Motor neuron (in vitro differentiated cells): ENCODE measurements at regions not wholly inside any gene's neighbourhood (a gene's known extent, or its start where the extent isn't known, plus 50 kb on each side); places are given as distances from the start of the nearest gene placed in this dataset.

Experiments used
- ATAC-seq, 8 experiments: fragments of 200-7000 bp; cut with Tn5 transposase; replicated peaks in 6 of 8; 2 replicates each; pipeline ENCODE4 v1.8.0; 2021; ENCODE audit warnings: mild to moderate bottlenecking in 8 of 8, moderate library complexity in 8 of 8
- H3K27ac ChIP-seq, 2 donors: fragments of 250-450 bp; sonication (Bioruptor Pico); 2 replicates each; pipeline ENCODE4 v1.9.0; 2021; ENCODE audit warnings: antibody characterized with exemption in 2 of 2, mild to moderate bottlenecking in 2 of 2, moderate library complexity in 1 of 2
- H3K4me1 ChIP-seq, 2 donors: fragments of 250-450 bp; sonication (Bioruptor Pico); replicated peaks in 1 of 2; 2 replicates each; pipeline ENCODE4 v1.6.1; 2021; ENCODE audit warnings: antibody characterized with exemption in 2 of 2, mild to moderate bottlenecking in 2 of 2, moderate library complexity in 1 of 2
- H3K4me3 ChIP-seq, 5 donors: fragments of 250-450 bp; sonication (Bioruptor Pico); 2 replicates each; pipeline ENCODE4 v1.9.0; 2021; ENCODE audit warnings: antibody characterized with exemption in 5 of 5, mild to moderate bottlenecking in 5 of 5, moderate library complexity in 4 of 5
- WGBS, 10 experiments: fragments of 450-650 bp; shearing (Covaris generic); methylation state at CpG; one replicate each; pipeline ENCODE4 v1.0.0; 2022; 5-methylcytosine and 5-hydroxymethylcytosine counted together
- in situ Hi-C, 9 experiments: fragments of 400-800 bp; cut with MboI; loops; one replicate each; pipeline ENCODE4 v1.15.0; 2021; ENCODE audit warnings: low sequenced_read_pairs in 9 of 9, low pct_unique_long_range_greater_than_20kb in 2 of 9; ENCODE audit not compliant: unreplicated experiment in 9 of 9

DNA sequence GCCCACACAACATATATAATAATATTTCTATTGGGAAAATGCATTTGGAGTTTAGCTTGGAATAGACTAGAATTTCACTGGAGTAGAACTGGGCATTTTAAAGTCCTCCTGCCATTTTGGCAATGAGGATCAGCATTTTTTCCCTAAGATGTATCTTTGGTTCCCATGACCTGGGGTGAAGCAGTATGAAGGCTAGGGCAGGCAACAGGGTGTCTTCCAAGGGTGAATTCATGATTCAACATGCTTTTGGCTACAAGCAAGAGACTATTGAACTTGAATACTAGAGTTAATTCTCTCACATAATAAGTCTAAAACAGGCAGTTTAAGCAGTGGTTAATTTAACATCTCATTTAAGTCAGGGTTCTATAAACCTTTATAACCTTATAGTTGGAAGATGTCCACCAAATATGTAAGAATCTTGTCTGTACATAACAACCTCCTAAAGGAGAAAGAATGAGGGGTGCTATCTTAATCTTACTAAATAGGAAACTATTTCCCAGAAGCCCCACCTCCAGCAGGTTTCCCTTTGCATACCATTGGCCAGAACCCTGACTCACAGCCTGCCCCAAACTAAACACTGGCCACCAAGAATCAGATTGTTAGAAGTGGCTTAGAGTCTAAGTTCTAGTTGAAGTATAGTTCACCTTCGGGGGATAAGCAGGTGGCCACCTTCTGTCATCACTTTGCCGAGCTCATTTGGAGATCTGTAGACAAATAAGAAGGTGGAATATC is 96.0 kb upstream of the PRPS1L1 start:
- Histone ChIP-seq H3K4me1 (peaks cover 0 to 14% of the 10 kb centered on the region in 2 donors), H3K4me3 (no peak overlapping the region), H3K27ac (no peak overlapping the region)
- WGBS, 10 experiments, result 60 to 100% (median 100%) methylated on average over 1 to 2 of the region's 2 CpGs; no CpG with 5 or more reads in 4 of the 10 experiments
- in situ Hi-C loops, result no loop called here
- ATAC-seq, result peak in 1 of 8 experiments; percentile 35

DNA sequence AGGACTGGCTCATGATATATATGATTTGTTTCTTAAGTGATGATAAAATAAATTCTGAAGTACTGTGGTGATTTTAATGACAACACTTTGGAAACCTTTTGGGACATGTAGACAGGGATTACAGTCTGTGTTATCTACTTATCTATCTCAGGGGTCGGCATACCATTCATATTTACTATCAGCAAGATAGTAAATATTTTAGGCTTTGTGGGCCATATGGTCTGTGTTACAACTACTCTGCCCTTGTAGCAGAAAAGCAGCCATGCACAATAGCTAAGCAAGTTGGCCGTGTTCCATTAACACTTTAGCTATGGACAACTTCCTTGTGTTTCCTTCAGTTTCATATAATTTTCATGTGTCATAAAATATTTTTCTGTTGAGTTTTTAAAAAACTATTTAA is 97.8 kb upstream of the PRPS1L1 start:
- no peak overlapping the region for H3K4me3 ChIP-seq
- 8 to 100% (median 87%) methylated on average over 1 to 2 of the region's 2 CpGs; no CpG with 5 or more reads in 2 of the 10 experiments for WGBS, 10 experiments
- H3K4me1 ChIP-seq, result peaks cover 0 to 14% of the 10 kb centered on the region in 2 donors
- no peak overlapping the region for H3K27ac ChIP-seq
- ATAC-seq, result no peak
- in situ Hi-C loops, result no loop called here

DNA sequence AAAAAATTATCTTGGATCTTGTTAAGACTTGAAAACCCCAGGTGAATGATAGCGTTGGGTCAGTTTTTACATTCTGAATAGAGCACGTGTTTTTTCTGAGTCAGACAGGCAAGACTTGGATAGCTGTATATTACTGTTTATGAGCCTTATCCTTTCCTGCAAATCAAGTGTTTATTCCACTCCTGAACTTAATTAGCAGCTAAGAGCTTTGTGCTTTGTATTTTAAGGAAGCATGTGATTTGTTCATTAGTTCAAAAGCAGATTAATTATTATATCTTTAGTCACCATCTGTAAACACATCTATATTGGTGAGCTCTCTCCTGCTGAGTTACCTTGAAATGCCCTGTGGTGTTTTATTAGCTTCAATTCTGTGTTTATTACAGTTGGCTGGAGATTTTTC is 98.6 kb upstream of the PRPS1L1 start:
- ATAC-seq, result peak in 4 of 8 experiments; percentile 31 to 85 (median 39)
- in situ Hi-C loops, result no loop called here
- 42 to 85% (median 73%) methylated on average over 2 of the region's 2 CpGs; no CpG with 5 or more reads in 2 of the 10 experiments for WGBS, 10 experiments

DNA sequence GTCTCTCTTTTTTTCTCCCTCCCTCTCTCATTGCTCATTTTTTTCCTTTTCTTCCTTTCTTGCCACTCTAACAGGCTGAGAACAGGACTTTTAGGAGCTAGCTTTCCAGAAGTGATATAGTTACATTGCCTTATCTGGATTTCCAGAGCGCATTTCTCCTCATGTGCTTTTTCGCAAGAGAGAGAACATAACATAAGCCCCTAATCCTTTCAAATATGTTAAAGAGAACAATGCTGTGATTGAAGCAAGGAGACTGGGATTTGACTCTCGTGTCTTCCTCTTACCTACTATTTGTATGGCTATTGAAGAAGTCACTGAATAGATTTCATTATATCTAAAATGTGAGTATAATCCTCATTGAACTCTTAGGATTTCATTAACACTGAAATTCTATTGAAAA is 101.2 kb upstream of the PRPS1L1 start:
- in situ Hi-C loops, result no loop called here
- Histone ChIP-seq H3K27ac (no peak overlapping the region), H3K4me3 (no peak overlapping the region), H3K4me1 (peaks cover 0 to 14% of the 10 kb centered on the region in 2 donors)
- 59 to 100% (median 82%) methylated on average over 1 to 3 of the region's 3 CpGs for WGBS, 10 experiments
- ATAC-seq, result no peak

More for the DNA sequence above, 98.6 kb upstream of the PRPS1L1 start:
- H3K27ac ChIP-seq, result no peak overlapping the region
- peaks cover 0 to 14% of the 10 kb centered on the region in 2 donors for H3K4me1 ChIP-seq
- no peak overlapping the region for H3K4me3 ChIP-seq

DNA sequence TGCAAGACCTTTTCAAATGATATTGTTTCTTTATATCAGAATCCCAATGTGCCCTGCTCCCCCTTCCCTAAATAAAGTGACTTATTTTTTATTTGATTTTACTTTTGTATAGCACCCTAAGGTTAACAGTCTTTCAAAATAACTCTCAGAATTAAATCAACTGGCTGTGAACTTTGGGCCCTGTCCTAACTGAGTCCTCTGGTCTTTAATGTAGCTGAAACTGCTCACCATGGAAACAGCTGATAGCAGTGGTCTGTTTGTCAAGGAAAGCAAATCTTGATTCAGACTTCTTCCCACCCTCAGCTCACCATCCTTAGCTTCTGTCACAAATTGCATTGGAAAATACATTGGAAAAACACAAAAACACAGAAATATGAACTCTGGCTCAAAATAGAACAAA is 105.2 kb upstream of the PRPS1L1 start:
- Histone ChIP-seq H3K27ac (no peak overlapping the region), H3K4me1 (no peaks in the 10 kb centered on the region), H3K4me3 (no peak overlapping the region)
- no peak for ATAC-seq
- in situ Hi-C loops, result no loop called here

DNA sequence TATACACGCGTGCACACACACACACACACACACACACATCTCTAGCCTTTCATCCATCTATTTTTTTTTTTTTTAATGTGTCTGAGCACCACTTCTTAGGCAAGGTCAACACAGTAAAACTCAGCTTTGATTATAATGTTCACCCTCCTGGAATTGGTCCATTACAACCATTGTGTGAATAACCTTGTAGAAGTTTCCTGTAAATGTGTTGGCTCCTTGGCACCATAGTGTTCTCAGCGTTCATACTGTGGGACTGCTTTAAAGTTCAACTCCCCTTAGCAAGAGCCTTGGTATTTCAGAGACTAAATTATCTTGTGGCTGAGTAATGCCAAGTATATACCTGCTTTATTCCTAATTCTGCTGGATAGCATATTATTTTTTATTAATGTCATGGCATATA is 106.3 kb upstream of the PRPS1L1 start:
- H3K4me1 ChIP-seq, result no peaks in the 10 kb centered on the region
- in situ Hi-C loops, result no loop called here
- peak in 1 of 8 experiments; percentile 36 for ATAC-seq
- no peak overlapping the region for H3K27ac ChIP-seq
- H3K4me3 ChIP-seq, result no peak overlapping the region
- 60 to 100% (median 80%) methylated on average over 1 to 2 of the region's 3 CpGs; no CpG with 5 or more reads in 1 of the 10 experiments for WGBS, 10 experiments

DNA sequence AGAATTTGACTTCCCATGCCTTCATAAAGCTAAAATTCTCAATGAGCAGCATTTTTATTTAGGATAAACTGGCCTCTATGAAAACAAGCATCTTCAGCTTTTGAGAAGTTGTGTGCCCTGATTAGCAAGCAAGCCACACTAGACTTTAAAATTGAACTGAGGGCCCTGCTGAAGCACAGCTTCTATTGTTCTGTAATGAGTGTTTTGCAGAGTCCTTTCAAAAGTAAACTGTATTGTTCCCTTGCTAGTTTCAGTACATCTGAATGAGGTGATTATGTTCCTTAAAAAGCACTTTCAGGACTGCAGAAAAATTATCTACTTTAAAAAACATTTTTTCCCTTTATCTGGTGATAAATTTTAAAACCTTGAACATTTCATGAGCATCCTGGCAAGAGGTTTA is 113.3 kb upstream of the PRPS1L1 start:
- H3K4me1 ChIP-seq, result peaks cover 7 to 8% of the 10 kb centered on the region in 2 donors
- no peak overlapping the region for H3K4me3 ChIP-seq
- ATAC-seq, result peak in 1 of 8 experiments; percentile 28
- peak overlapping the region in 1 of 2 donors; percentile 7 for H3K27ac ChIP-seq
- in situ Hi-C loops, result no loop called here

DNA sequence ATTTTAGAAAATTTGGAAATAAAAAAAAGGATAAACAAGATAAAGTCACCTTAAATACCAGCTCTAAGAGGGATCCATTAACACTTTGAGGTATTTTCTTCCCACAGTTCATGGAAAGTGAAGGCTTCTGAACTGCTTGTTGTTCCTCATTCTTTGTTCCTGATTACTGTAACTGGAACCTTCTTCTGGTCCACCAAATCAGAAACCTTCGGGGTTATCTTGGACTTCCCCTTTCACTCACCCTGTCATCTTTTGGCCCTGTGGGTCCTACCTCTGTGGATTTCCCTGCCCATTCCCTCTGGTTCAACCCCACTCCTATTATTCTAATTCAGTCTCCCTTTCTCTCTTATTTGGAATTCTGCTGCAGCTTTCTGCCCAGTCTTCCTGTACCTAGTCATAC is 116.5 kb upstream of the PRPS1L1 start:
- peaks cover 7 to 8% of the 10 kb centered on the region in 2 donors for H3K4me1 ChIP-seq
- ATAC-seq, result no peak
- H3K27ac ChIP-seq, result no peak overlapping the region
- in situ Hi-C loops, result no loop called here
- WGBS, 10 experiments, result 0 to 100% (median 61%) methylated on average over 1 of the region's 1 CpG
- H3K4me3 ChIP-seq, result no peak overlapping the region

DNA sequence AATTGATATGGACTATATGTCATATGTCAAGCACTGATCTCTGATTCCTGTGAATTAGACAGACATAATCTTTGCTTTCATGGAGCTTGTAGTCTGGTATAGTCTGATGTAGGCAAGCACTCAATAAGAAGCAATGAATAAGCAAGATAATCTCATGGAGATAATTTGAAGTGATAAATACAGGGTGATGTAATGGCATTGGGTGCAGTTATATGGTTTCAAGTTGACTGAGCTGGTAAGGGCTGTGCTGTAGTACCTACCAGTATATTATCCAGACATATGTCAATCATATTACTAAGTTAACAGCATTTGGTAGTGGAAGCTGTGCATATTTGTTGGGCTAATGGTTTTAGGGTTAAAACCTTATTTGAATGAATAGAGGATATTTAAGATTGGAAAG is 117.5 kb upstream of the PRPS1L1 start:
- ATAC-seq, result no peak

DNA sequence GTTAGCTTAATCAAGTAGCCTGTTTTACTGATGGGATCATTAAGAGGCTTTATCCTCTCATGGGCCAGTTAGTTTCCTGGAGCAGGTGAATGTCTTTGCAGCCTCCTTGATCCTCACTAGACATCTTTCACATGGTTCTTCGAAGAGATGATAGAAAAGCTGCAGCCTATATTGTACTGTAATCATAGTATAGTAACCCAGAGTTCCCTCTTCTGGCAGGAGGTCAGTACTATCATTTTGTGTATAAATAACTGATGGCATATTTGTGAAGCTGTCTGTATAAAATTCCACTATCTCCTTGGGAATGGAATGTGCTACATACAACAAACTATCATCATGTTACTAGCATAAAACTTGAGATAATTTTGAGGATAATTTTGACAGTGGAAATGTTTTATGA is 123.8 kb upstream of the PRPS1L1 start:
- no peaks in the 10 kb centered on the region for H3K4me1 ChIP-seq
- no peak overlapping the region for H3K4me3 ChIP-seq
- H3K27ac ChIP-seq, result no peak overlapping the region
- WGBS, 10 experiments, result 43 to 100% (median 67%) methylated on average over 1 of the region's 1 CpG; no CpG with 5 or more reads in 5 of the 10 experiments
- in situ Hi-C loops, result no loop called here
- peak in 3 of 8 experiments; percentile 37 to 71 (median 38) for ATAC-seq

More for the DNA sequence above, 117.5 kb upstream of the PRPS1L1 start:
- in situ Hi-C loops, result no loop called here
- Histone ChIP-seq H3K4me1 (peaks cover 7 to 8% of the 10 kb centered on the region in 2 donors), H3K27ac (no peak overlapping the region), H3K4me3 (no peak overlapping the region)

DNA sequence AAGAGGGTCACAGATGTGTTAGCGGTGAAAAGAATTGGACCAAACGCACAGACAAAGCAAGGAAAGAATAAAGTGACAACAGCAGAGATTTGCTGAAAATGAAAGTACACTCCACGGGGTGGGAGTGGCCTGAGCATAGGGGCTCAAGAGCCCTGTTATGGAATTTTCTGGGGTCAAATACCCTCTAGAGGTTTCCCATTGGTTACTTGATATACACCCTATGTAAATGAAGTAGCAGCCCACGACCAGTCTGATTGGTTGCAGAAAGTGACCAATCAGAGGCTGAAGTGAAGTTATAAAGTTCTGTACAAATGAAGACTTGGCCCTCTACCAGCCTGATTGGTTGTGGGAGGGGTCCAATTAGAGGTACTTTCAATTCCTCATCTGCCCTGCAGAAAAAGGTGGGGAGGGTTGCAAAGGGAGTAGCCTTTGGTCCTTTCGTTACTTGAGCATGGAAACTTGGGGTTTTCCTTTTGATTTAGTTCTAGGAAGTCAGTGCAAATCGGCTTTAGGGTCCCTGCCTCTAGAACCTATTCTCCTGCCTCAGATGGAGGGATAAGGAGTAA is 125.6 kb upstream of the PRPS1L1 start:
- WGBS, 10 experiments, result 52 to 100% (median 90%) methylated on average over 2 to 6 of the region's 6 CpGs; no CpG with 5 or more reads in 1 of the 10 experiments
- no peak overlapping the region for H3K27ac ChIP-seq
- in situ Hi-C loops, result no loop called here
- H3K4me1 ChIP-seq, result no peaks in the 10 kb centered on the region
- no peak overlapping the region for H3K4me3 ChIP-seq
- ATAC-seq, result no peak

DNA sequence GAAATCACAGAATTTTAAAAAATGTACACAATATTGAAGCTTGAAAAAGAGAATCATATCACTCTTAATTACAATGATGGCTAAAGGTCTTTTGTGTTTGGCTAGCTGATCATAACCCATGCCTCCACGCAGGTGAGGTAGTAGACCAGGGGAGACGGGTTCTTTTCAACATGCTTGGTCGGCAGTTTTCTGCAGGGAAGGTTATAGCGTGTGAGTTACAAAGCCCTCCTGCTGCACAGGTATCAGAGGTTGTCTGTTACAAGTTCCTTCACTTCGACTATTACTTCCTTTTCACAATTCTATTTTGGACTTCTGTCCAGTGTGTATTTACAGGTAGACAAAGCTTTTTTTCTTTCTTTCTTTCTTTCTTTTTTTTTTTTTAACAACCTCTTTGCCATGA is 127.1 kb upstream of the PRPS1L1 start:
- in situ Hi-C loops, result no loop called here
- Histone ChIP-seq H3K4me1 (no peaks in the 10 kb centered on the region), H3K27ac (no peak overlapping the region), H3K4me3 (no peak overlapping the region)
- 49 to 100% (median 77%) methylated on average over 1 to 5 of the region's 5 CpGs; no CpG with 5 or more reads in 2 of the 10 experiments for WGBS, 10 experiments
- ATAC-seq, result no peak

DNA sequence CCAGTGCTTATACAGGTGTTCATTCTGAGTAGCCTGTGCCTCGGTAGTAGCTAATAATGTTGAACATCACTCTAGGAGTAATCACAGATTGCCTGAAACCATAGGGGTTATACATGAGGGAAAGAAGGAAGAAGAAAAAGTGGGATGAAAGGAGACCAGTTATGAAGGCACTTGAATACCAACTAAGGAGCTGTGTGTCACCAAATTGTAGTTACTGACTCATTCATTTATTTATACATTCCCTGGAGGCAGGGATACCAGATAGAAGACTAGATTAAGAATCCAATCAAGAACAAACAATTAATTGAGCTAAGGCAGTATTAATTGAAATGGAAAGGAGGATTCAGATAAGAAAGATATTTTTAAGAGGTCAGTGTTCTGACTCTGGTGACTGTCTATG is 129.6 kb upstream of the PRPS1L1 start:
- peak in 2 of 8 experiments; percentile 38 to 55 for ATAC-seq
- in situ Hi-C loops, result no loop called here
- H3K4me3 ChIP-seq, result no peak overlapping the region
- no peaks in the 10 kb centered on the region for H3K4me1 ChIP-seq
- H3K27ac ChIP-seq, result no peak overlapping the region
- 20 to 100% (median 95%) methylated on average over 1 of the region's 1 CpG; no CpG with 5 or more reads in 6 of the 10 experiments for WGBS, 10 experiments

DNA sequence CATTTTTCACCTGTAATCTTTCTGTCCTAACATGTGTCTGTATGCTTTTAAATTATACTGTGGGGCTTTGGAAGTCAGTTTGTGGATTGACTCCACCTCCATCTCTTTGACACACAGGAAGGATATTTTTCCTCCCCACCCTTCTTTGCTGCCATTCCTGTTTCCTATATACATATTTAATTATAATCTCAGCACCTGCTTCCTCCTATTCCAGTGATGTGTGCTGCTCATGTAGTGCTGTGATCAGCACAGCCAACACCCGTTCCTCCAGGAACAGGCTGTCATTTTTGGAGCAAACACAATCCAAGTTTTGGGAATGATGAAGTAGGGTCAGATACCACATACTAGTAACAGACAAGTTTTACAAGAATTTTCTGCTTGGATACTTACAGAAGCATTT is 135.0 kb upstream of the PRPS1L1 start:
- Histone ChIP-seq H3K4me3 (no peak overlapping the region), H3K4me1 (no peaks in the 10 kb centered on the region), H3K27ac (no peak overlapping the region)
- in situ Hi-C loops, result no loop called here
- WGBS, 10 experiments, result 0 to 100% (median 24%) methylated on average over 1 of the region's 1 CpG; no CpG with 5 or more reads in 4 of the 10 experiments
- ATAC-seq, result peak in 1 of 8 experiments; percentile 50
